ENCODE measurements at regions not wholly inside any gene's neighbourhood (a gene's known extent, or its start where the extent isn't known, plus 50 kb on each side); places are given as distances from the start of the nearest gene placed in this dataset.

DNA sequence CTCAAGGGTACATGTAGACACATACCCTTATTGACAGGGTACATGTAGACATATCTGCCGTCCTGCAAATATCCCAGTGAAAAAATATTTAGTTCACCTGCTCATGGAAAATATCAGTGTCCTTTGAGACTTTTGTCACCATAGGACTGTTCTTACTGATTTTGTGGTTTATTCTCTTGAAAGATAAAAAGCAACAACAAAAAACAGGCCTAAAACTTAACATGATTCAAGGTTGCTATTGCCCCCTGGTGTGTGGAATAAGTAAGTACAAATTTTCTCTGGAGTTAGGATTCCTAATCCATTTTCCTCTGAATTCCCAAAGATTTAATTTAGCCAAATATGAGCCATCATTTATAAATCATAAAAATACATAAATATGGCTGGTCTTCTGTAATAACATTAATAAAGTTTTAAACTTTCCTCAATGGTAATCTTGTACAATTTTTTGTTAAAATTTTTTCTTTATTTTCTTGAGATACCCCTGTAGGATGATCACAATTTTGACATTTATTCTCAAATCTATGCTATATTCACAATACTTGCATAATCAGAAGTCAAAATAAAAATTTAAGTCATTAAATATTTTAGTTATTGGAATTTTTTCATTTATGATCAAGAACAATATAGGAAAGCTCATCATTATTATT, 741.4 kb upstream of the POT1 start:
- in situ Hi-C loops (cut with MboI; ENCODE audit: low pct_unique_long_range_greater_than_20kb, low sequenced_read_pairs, unreplicated experiment): no loop called here
- DNase-seq (ENCODE audit: low spot score): no peak
- TF ChIP-seq, protein P1, sequence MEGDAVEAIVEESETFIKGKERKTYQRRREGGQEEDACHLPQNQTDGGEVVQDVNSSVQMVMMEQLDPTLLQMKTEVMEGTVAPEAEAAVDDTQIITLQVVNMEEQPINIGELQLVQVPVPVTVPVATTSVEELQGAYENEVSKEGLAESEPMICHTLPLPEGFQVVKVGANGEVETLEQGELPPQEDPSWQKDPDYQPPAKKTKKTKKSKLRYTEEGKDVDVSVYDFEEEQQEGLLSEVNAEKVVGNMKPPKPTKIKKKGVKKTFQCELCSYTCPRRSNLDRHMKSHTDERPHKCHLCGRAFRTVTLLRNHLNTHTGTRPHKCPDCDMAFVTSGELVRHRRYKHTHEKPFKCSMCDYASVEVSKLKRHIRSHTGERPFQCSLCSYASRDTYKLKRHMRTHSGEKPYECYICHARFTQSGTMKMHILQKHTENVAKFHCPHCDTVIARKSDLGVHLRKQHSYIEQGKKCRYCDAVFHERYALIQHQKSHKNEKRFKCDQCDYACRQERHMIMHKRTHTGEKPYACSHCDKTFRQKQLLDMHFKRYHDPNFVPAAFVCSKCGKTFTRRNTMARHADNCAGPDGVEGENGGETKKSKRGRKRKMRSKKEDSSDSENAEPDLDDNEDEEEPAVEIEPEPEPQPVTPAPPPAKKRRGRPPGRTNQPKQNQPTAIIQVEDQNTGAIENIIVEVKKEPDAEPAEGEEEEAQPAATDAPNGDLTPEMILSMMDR (IDR thresholded peaks at IDR 0.05; ENCODE audit: extremely low read depth, insufficient read depth, missing control alignments): peak; percentile 55

GRCh38 chr7:125668321-125668993, 738.8 kb upstream of the POT1 start:
- in situ Hi-C loops (cut with MboI; ENCODE audit: low pct_unique_long_range_greater_than_20kb, low sequenced_read_pairs, unreplicated experiment): no loop called here

DNA sequence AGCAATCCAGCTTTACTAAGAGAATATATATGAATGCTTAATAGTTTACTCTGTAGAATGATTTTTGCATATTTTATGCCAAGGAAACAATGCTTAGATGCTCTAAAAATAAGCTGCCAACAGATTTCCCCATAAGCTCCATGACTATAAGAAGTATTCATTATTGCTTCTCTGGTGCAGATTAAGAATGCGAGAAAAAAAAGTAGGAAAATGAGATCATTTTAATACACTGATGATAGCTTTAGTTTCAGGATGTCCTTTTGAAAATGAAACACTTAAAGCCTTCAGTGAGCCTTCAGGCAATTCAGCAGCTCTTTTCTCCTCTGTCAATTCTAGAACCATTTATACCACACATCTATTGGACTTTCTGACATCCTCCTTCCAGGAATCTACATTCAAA, 735.0 kb upstream of the POT1 start:
- TF ChIP-seq, protein P1 (IDR thresholded peaks at IDR 0.05; ENCODE audit: extremely low read depth, insufficient read depth, missing control alignments): no peak
- DNase-seq (ENCODE audit: low spot score): no peak
- in situ Hi-C loops (cut with MboI; ENCODE audit: low pct_unique_long_range_greater_than_20kb, low sequenced_read_pairs, unreplicated experiment): no loop called here

More at GRCh38 chr7:125668321-125668993, 738.8 kb upstream of the POT1 start:
- TF ChIP-seq, protein P1 (IDR thresholded peaks at IDR 0.05; ENCODE audit: extremely low read depth, insufficient read depth, missing control alignments): no peak
- no peak for DNase-seq (ENCODE audit: low spot score)

DNA sequence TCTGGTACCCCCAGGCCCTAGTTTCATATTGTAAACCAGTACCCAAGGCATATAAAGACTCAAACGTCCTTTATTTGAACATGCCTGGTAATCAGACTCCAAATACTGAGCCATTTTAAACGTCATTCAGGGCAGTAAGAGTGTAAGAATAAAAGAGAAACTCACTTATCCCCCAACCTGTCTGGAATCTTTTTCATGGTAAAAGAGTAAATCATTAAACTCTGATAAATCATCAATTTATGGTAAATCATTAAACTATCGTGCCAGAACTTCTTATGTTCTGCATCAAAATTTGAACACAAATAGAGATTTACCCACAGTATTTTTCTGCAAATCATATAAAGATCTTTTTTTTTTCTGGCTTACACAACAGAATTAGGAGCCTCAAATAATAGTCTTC, 734.3 kb upstream of the POT1 start:
- TF ChIP-seq, protein P1 (IDR thresholded peaks at IDR 0.05; ENCODE audit: extremely low read depth, insufficient read depth, missing control alignments): no peak
- DNase-seq (ENCODE audit: low spot score): no peak
- in situ Hi-C loops (cut with MboI; ENCODE audit: low pct_unique_long_range_greater_than_20kb, low sequenced_read_pairs, unreplicated experiment): no loop called here

- in situ Hi-C loops (cut with MboI; ENCODE audit: low pct_unique_long_range_greater_than_20kb, low sequenced_read_pairs, unreplicated experiment): no loop called here
- TF ChIP-seq, protein P1 (IDR thresholded peaks at IDR 0.05; ENCODE audit: extremely low read depth, insufficient read depth, missing control alignments): no peak
- DNase-seq (ENCODE audit: low spot score): no peak
These were observed 732.1 kb upstream of the POT1 start for GRCh38 chr7:125661677-125662076.

DNA sequence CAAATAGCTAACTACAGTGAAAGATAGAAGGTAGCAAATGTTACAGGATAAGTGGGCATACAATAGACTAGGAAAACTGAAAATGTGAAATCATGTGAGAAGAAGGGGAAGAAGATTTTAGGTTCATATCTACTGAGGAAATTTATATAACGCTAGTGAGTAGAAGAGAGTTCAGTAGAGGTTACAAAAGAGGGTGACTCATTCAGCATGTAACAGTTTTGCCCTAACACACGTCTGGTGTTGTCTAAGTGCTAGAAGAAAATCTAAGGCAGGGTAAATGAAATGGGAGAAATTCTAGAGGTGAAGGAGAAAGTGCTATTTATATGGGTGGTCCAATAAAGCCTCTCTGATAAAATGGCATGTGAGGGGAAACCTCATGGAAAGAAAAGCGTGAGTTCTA, 731.4 kb upstream of the POT1 start:
- no peak for DNase-seq (ENCODE audit: low spot score)
- in situ Hi-C loops (cut with MboI; ENCODE audit: low pct_unique_long_range_greater_than_20kb, low sequenced_read_pairs, unreplicated experiment): no loop called here
- TF ChIP-seq, protein P1 (IDR thresholded peaks at IDR 0.05; ENCODE audit: extremely low read depth, insufficient read depth, missing control alignments): no peak
